HepG2 (cell line): ENCODE measurements at regions not wholly inside any gene's neighbourhood (a gene's known extent, or its start where the extent isn't known, plus 50 kb on each side); places are given as distances from the start of the nearest gene placed in this dataset.

Source experiments
- CTCF ChIP-seq: sonication (generic); formaldehyde crosslinking; IDR thresholded peaks from 2 replicates; pipeline ENCODE4 v1.5.0; 2020; ENCODE audit warnings: mild to moderate bottlenecking, missing genetic modification reagents, moderate library complexity
- DNMT1 ChIP-seq: sonication (generic); formaldehyde crosslinking; IDR thresholded peaks from 2 replicates; pipeline ENCODE4 v1.5.1; 2020; ENCODE audit warnings: mild to moderate bottlenecking, missing genetic modification reagents
- MTF1 ChIP-seq: sonication (generic); formaldehyde crosslinking; IDR thresholded peaks from 2 replicates; pipeline ENCODE4 v1.5.0; 2020; ENCODE audit warnings: missing genetic modification reagents
- NFE2L2 ChIP-seq: fragments of 150-350 bp; IDR thresholded peaks from 2 replicates; pipeline ENCODE4 v1.6.1; 2014; ENCODE audit warnings: low read length
- NFRKB ChIP-seq: fragments of 450-650 bp; IDR thresholded peaks from 2 replicates; pipeline ENCODE4 v1.6.1; 2017
- POLR2A ChIP-seq, 2 experiments: IDR thresholded peaks; 2 replicates each; pipeline ENCODE4 v1.6.1; 2011; ENCODE audit warnings: low read depth in 2 of 2, low read length in 2 of 2, mild to moderate bottlenecking in 1 of 2, moderate library complexity in 1 of 2; ENCODE audit not compliant: insufficient read depth in 1 of 2
- POLR2AphosphoS5 ChIP-seq: IDR thresholded peaks from 2 replicates; pipeline ENCODE4 v1.6.1; 2012; ENCODE audit warnings: low read depth, low read length
- RFX5 ChIP-seq: IDR thresholded peaks from 2 replicates; pipeline ENCODE4 v1.6.1; 2011; ENCODE audit warnings: low read depth, low read length, improper control_type of control experiment
- TBL1XR1 ChIP-seq: fragments of 150-350 bp; IDR thresholded peaks from 2 replicates; pipeline ENCODE4 v1.6.1; 2014; ENCODE audit warnings: borderline replicate concordance, low read length; ENCODE audit not compliant: partially characterized antibody
- TF ChIP-seq, protein P1 (sequence below): sonication (generic); formaldehyde crosslinking; IDR thresholded peaks from 2 replicates; pipeline ENCODE4 v1.4.0; 2020; ENCODE audit warnings: missing genetic modification reagents

GRCh38 chr2:100664021-100664755 lies 101.4 kb downstream of the PDCL3 start:
- TF ChIP-seq NFE2L2: no peak
- TF ChIP-seq POLR2AphosphoS5: no peak
- no peak for TF ChIP-seq NFRKB
- TF ChIP-seq, protein P1, sequence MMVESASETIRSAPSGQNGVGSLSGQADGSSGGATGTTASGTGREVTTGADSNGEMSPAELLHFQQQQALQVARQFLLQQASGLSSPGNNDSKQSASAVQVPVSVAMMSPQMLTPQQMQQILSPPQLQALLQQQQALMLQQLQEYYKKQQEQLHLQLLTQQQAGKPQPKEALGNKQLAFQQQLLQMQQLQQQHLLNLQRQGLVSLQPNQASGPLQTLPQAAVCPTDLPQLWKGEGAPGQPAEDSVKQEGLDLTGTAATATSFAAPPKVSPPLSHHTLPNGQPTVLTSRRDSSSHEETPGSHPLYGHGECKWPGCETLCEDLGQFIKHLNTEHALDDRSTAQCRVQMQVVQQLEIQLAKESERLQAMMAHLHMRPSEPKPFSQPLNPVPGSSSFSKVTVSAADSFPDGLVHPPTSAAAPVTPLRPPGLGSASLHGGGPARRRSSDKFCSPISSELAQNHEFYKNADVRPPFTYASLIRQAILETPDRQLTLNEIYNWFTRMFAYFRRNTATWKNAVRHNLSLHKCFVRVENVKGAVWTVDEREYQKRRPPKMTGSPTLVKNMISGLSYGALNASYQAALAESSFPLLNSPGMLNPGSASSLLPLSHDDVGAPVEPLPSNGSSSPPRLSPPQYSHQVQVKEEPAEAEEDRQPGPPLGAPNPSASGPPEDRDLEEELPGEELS (CRISPR knock-in tag): no peak
- no peak for TF ChIP-seq TBL1XR1
- no peak for TF ChIP-seq CTCF (CRISPR knock-in tag)
- no peak for TF ChIP-seq POLR2A (IDR thresholded peaks at IDR 0.05; ENCODE audit: insufficient read depth in 1 of 2, low read depth in 2 of 2, low read length in 2 of 2)
- no peak for TF ChIP-seq MTF1 (CRISPR knock-in tag)
- no peak for TF ChIP-seq DNMT1 (CRISPR knock-in tag)
- no peak for TF ChIP-seq RFX5
